ENCODE measurements at regions not wholly inside any gene's neighbourhood (a gene's known extent, or its start where the extent isn't known, plus 50 kb on each side); places are given as distances from the start of the nearest gene placed in this dataset.

DNA sequence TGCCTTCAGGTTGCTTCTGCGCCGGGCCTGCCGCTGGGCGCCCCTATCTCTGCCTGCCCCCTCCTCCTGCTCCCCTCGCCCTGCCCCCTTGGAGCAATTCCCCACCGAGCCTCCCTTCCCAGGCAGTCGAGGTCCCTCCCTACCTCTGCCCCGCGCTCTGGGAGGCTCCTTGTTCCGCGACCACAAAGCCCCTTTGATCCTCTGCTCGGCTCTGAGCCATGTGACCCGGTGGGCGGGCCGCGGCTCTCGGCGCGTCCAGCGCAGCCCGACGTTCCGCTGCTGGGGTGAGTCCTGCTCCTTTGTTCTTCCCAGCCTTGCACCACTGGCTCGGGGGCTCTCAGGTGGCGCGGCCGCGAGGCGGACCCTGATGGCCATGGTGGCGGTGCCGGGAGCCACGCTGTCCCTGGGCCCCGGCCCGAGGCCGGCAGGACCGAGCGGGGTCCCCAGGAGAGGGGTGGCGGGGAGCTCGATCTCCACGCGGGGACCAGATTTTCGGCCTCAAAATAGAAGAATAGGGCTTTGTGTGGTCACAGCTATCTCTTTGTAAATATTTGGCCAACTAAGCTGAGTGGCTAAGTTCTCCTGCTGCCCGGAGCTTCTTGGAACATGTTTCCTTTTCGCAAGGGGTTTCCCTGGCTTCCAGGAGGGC lies 310.6 kb downstream of the SEC14L1 start (continued):
- no peak for TF ChIP-seq ZNF234 (CRISPR knock-in tag; conservative IDR thresholded peaks at IDR 0.05)
- TF ChIP-seq ZNF20 (CRISPR knock-in tag; IDR thresholded peaks at IDR 0.05) = no peak; the same call in 1 of the 2 replicates
- TF ChIP-seq ZBTB2 (CRISPR knock-in tag; IDR thresholded peaks at IDR 0.05; ENCODE audit: low read depth) = peak; percentile 82; the same call in 1 of the 2 replicates
- peak; percentile 61; the same call in 1 of the 2 replicates for TF ChIP-seq ZNF746 (CRISPR knock-in tag; IDR thresholded peaks at IDR 0.05)
- TF ChIP-seq SUZ12 (IDR thresholded peaks at IDR 0.05; ENCODE audit: low read depth, low read length) = no peak
- no peak; the same call in 1 of the 2 replicates for TF ChIP-seq ZBTB34 (CRISPR knock-in tag; IDR thresholded peaks at IDR 0.05)
- TF ChIP-seq CBX1 (IDR thresholded peaks at IDR 0.05; ENCODE audit: low read depth) = no peak
- peak; percentile 79; the same call in 1 of the 2 replicates for TF ChIP-seq TMF1 (CRISPR knock-in tag; IDR thresholded peaks at IDR 0.05; ENCODE audit: low read depth)
- 0 out of 2 replicates have a peak, but pooled peaks have one; percentile 33 for TF ChIP-seq NR2F2 (IDR thresholded peaks at IDR 0.05; ENCODE audit: borderline replicate concordance, low read depth)
- TF ChIP-seq KAT7 (CRISPR knock-in tag; IDR thresholded peaks at IDR 0.05; ENCODE audit: borderline replicate concordance) = peak; percentile 73; the same call in 1 of the 2 replicates
- TF ChIP-seq KLF12 (CRISPR knock-in tag; IDR thresholded peaks at IDR 0.05; ENCODE audit: borderline replicate concordance) = peak; percentile 4; the same call in 1 of the 2 replicates
- TF ChIP-seq GABPB1 (CRISPR knock-in tag; IDR thresholded peaks at IDR 0.05) = peak; percentile 81
- no peak for TF ChIP-seq ZNF24 (IDR thresholded peaks at IDR 0.05)
- peak; percentile 95; the same call in 1 of the 2 replicates for TF ChIP-seq ZNF839 (CRISPR knock-in tag; IDR thresholded peaks at IDR 0.05; ENCODE audit: borderline replicate concordance)
- TF ChIP-seq NFE2 (CRISPR knock-in tag; IDR thresholded peaks at IDR 0.05) = no peak; the same call in 1 of the 2 replicates
- peak; percentile 21; the same call in 1 of the 2 replicates for TF ChIP-seq FOXC1 (CRISPR knock-in tag; IDR thresholded peaks at IDR 0.05; ENCODE audit: borderline replicate concordance)
- TF ChIP-seq RBFOX2 (IDR thresholded peaks at IDR 0.05; ENCODE audit: low read depth, low read length) = peak; percentile 100
- TF ChIP-seq DMAP1 (CRISPR knock-in tag; IDR thresholded peaks at IDR 0.05) = peak; percentile 34
- TF ChIP-seq, protein P1, sequence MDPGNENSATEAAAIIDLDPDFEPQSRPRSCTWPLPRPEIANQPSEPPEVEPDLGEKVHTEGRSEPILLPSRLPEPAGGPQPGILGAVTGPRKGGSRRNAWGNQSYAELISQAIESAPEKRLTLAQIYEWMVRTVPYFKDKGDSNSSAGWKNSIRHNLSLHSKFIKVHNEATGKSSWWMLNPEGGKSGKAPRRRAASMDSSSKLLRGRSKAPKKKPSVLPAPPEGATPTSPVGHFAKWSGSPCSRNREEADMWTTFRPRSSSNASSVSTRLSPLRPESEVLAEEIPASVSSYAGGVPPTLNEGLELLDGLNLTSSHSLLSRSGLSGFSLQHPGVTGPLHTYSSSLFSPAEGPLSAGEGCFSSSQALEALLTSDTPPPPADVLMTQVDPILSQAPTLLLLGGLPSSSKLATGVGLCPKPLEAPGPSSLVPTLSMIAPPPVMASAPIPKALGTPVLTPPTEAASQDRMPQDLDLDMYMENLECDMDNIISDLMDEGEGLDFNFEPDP (CRISPR knock-in tag; conservative IDR thresholded peaks at IDR 0.05) = no peak
- peak; percentile 47; the same call in 1 of the 2 replicates for TF ChIP-seq ZNF280D (CRISPR knock-in tag; IDR thresholded peaks at IDR 0.05)
- TF ChIP-seq ZNF446 (CRISPR knock-in tag; IDR thresholded peaks at IDR 0.05) = 0 out of 2 replicates have a peak, but pooled peaks have one; percentile 28
- peak; percentile 86; the same call in 1 of the 2 replicates for TF ChIP-seq ZNF543 (CRISPR knock-in tag; IDR thresholded peaks at IDR 0.05)
- TF ChIP-seq NONO (IDR thresholded peaks at IDR 0.05) = no peak
- peak; percentile 57 for TF ChIP-seq NONO (CRISPR knock-in tag; conservative IDR thresholded peaks at IDR 0.05)
- peak; percentile 89; the same call in 1 of the 2 replicates for TF ChIP-seq ZNF33B (CRISPR knock-in tag; IDR thresholded peaks at IDR 0.05)

Data from HepG2 (cell line).